DMS79 treated with DMSO at 0.1 percent for 48 hours (cell line): ENCODE measurements at regions not wholly inside any gene's neighbourhood (a gene's known extent, or its start where the extent isn't known, plus 50 kb on each side); places are given as distances from the start of the nearest gene placed in this dataset.

Experiments used
- DNase-seq: peaks from one replicate; lab custom pipeline; 2025; lab: John Stamatoyannopoulos, UW

DNA sequence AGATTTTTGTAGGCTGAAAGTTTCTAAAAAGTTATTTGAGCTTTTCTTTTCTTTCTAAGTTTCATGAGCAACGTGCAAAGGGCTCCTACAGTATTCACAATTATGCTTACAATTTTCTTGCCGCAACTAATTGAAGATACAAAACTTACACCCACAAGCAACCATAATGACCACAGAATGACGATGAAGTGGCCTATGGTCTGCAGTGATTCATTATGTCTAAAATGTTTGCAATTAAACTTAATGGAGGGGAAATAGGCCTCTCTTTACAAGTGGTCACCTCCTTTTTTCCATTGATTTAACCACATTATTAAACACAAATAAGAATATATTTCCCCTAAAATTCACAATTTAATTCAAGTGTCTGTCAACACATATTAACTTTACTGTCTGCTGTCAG lies 732.6 kb upstream of the FLRT2 start:
- no peak for DNase-seq

- no peak for DNase-seq
These were observed 725.5 kb upstream of the FLRT2 start for GRCh38 chr14:84804468-84804867.

DNA sequence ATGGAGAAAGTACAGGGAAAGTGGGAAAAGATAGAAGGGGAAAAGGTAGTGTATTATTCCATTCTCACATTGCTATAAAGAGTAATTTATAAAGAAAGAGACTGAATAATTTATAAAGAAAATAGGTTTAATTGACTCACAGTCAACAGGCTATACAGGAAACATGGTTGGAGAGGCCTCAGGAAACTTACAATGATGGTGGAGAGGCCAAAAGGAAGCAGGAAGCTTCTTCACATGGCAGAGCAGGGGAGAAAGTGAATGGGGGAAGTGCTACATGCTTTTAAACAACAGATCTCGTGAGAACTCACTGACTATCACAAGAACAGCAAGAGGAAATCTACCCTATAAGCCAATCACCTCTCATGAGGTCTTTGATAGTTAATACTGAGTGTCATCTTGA lies 725.0 kb upstream of the FLRT2 start:
- no peak for DNase-seq

DNA sequence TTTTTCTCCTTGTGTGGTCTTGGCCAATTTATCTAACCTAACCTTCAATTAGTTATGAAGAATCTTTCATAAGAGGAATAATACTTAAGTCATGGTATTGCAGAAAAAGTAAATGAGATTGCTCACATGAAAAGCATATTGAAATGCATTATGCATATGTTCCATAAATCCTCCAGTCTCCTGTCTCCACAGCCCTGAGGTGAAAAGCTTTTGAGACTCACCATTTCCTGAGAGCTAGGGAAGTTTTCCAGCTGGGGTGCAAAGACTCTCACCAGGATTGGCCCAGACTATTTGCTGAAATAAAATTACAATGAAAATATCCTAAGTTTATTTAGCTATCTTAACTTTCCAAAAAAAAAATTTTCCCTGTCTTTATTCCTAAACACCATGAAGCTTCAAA lies 723.8 kb upstream of the FLRT2 start:
- no peak for DNase-seq

- no peak for DNase-seq
These were observed 723.3 kb upstream of the FLRT2 start for GRCh38 chr14:84806622-84807021.

DNA sequence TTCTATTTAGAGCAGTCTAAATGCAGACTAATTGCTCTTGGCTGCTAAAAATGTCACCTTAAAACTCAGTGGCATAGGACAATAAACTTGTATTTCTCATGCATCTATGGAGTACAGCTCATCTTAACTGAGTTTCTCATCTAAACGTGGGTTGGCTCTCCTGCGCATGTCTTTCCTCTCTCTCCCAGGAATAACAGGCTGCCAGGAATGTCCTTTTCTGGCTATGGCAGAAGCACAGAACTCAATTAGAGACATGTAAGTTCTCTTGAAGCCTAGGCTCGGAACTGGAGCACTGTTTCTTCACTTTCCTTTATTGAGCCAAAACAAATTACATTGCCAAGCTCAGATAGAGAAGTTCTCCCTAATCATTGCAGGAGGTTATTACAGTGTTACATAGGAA lies 722.3 kb upstream of the FLRT2 start:
- no peak for DNase-seq

DNA sequence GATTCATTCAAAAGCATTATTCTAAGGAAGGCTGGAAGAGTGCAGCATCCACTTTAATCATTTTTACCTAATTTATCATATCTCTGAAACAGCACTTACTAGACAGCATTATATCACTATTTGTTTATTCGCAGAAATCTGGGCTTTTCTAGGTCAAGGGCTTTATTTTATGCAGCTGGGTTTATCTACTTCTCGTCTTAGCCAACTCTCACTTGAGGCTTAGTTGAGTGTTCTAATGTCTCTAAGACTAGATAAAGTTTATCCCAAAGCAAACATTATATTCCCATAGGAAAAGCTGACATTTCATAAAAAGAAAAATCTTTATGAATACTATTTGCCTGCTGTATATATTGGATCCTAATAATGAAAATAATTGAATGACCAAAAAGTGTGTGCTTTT lies 720.8 kb upstream of the FLRT2 start:
- no peak for DNase-seq

- no peak for DNase-seq
These were observed 715.6 kb upstream of the FLRT2 start for GRCh38 chr14:84814391-84814790.

GRCh38 chr14:84819528-84819927 lies 710.4 kb upstream of the FLRT2 start:
- no peak for DNase-seq

- DNase-seq, result no peak
These were observed 704.3 kb upstream of the FLRT2 start for GRCh38 chr14:84825481-84826251.

- no peak for DNase-seq
These were observed 703.6 kb upstream of the FLRT2 start for GRCh38 chr14:84826294-84826693.

DNA sequence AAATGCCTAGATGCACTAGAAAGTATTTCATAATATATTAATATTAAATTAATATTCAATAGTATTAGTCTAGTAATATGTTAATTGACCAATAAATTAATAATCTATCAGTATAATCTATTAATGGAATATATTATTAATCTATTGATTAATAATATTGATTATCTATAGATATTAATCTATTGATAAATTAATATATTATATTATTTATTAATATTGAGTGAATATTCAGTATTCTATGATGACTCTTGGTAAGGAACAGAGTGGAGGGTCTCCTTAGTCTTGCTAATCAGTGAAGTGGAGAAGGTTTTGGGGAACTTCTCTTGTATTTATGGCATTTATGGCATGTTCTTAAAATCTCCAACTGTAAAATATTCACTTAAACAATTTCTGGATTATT lies 679.3 kb upstream of the FLRT2 start:
- no peak for DNase-seq

DNA sequence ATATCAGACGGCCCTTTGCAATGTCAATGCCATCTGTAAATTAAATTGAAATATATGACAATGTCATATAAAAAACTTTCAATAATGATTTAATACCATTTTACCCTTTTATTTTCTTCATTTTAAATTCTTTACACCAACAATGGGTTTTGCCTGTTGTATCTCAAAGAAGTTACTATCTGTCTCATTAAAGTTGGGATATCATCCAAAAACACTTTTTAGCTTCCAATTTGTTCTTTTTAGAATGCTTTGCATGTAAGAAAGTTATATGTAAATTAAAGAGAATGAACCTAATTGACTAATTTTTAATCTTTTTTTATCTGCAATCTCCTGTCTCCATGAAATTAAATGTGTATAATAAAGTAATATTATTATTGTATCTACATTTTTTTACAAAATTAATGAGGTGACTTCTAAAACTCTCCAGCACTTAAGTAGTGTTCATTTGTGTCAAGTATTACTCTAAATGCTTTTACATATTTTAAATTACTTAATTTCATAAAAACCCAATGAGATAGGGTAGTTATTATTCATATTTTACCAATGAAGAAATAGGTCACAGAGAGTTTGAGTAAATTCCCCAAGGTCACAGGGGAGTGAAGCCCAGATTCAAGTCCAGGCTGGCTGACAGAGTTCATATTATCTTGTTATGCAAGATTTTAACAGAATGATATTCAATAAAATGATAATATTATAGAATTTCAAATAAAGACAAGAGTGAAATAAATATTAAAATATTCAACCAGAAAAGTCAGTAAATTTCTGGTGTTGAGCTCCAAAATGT lies 673.0 kb upstream of the FLRT2 start:
- DNase-seq, result no peak

DNA sequence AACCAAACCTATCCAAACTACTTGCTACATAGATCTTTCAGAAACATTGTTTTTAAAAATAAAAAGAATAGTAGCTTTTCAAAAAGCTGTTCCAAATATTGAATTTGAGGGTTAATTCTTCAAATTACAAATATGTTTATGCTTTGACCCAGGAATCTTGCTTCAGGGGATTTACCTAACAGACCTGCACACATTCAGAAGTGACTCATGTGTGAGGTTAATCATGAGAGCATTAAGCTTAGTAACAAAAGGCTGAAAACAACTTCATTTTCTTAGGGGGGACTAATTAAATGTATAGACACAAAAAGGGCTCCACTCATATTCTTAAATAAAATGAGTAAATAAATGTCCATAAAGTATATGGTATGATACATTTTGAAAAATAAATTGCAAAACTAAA lies 672.4 kb upstream of the FLRT2 start:
- no peak for DNase-seq

- DNase-seq, result no peak
These were observed 670.8 kb upstream of the FLRT2 start for GRCh38 chr14:84859116-84859515.

DNA sequence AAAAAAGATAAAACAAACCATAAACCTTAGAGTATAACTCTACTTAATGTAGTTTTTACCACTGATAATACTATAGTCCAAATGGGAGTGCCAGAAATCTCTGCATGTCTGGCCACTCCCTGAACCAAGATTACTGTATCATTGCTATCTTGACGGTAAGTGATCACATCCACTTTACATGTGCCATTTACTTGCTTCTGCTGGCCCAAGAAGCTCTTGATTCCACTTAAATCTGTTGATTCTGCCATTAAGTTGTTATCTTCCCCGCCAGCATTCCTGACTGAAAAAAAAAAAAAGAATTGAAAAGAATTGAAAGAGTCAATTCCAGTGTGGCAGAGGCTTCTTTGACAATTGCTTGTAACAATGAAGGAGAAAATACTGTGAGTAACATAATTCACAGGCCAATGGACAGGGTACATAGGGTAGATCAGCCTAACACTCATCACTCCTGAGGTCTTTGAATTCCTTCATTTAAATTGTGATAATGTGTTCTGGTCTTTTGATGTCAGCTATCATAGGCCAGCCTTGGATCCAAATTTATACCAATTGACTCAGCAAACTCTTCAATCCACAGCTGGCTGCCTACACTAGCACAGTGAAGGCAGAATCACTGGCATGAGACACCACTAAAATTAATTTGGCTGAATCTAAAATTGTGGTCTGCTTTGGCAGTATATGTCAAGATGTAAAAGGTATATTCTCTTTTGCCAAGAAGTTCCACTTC lies 665.2 kb upstream of the FLRT2 start:
- DNase-seq, result peak; percentile 85

DNA sequence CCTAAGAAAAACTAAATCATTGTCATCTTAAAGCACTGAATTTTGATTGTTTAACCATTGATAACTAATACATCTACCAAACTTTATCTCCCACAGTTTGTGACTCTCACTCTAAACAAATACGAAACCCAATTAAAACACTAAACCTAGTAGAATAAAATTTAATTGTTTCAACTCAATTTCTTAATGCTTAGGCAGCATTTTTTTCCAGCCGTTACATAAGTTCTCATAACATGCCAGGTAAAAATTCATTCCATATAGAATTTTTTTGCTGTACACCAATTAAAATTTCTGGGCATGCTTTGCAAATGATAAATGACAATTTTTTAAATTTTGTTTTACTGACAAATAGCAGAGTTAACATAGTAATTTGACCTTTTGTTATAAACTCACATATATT lies 658.2 kb upstream of the FLRT2 start:
- DNase-seq, result no peak

DNA sequence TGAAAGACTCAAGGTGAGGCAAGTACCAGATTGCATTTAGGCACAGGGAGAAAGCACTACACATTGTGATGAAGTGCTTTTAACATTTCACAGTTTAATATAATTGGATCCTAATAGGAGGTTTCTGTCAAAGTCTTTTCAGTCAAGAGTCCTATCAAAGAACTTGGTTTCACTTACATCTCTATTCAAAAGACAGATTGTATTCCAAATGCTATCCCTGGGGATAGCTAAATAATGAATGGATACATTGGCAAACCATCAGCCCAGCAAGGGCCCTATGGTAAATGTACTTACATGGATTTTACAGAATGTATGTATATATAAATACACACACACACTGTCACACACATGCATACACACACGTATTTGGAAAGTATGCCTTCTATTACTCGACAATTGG lies 655.5 kb upstream of the FLRT2 start:
- peak; percentile 98 for DNase-seq

DNA sequence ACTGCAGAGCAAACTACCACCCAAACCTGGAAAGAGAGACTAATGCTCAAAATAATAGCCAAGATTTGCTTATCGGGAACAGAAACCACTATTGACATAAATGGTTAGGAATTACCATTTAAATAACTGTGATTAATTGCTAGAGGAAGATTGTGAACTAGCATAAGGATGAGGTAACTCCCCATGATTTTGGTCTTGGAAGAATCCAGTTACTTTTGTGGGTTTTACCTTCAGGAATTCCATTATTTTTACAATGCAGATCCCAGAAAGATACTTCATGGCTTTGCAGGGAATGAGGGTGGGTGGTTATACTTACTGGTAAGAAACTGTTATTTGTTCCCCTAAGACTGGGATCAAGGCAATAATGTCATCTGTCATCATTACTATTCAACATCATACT lies 652.9 kb upstream of the FLRT2 start:
- no peak for DNase-seq

GRCh38 chr14:84882830-84883229 lies 647.1 kb upstream of the FLRT2 start:
- DNase-seq, result no peak

DNA sequence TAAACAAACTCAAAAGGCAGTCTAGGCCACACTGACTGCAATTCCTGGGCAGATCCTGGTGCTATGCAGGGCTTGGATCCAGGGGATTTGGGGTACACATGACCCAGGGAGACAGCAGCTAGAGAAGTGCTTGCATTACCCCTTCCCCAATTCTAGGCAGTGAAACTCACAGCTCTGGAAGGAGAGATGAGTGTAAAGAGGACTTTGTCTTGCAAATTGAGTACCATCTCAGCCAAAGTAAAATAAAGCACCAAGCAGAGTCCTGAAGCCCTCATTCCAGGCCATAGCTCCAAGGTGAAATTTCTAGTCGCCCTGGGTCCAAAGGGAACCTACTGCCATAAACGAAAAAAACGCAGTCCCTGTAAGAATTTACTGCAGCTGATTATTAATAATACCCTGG lies 644.9 kb upstream of the FLRT2 start:
- DNase-seq, result no peak

DNA sequence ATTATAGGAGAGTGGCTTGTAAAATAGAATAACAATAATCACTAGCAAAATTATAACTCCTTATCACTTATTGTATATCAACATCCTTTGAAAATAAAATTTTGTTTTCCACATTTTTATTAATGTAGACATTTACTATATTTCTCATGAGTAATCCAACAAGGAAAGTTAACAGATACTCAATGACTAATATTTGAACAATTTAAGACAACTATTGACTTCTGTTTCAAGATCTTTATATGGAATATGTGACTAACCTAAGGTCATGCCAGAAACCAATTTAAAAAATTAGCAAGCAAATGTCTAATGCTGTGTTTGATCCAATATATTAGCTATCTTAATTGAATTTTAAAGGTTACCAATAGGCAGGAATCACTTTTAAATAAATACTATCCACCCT lies 638.5 kb upstream of the FLRT2 start:
- no peak for DNase-seq

- DNase-seq, result no peak
These were observed 635.7 kb upstream of the FLRT2 start for GRCh38 chr14:84894254-84894653.
